GM18505 (cell line): ENCODE measurements at regions not wholly inside any gene's neighbourhood (a gene's known extent, or its start where the extent isn't known, plus 50 kb on each side); places are given as distances from the start of the nearest gene placed in this dataset.

Experiments used
- ATAC-seq: cut with Tn5 transposase; IDR thresholded peaks from one replicate; pipeline ENCODE4 v1.9.1; 2021; ENCODE audit not compliant: unreplicated experiment
- POLR2A ChIP-seq: IDR thresholded peaks from 4 replicates; pipeline ENCODE4 v1.6.1; 2011; ENCODE audit warnings: borderline replicate concordance; ENCODE audit not compliant: insufficient read depth, insufficient read length; ENCODE audit errors: extremely low read depth

GRCh38 chr3:69540706-69541581 is 155.1 kb upstream of the FRMD4B start:
- no peak for ATAC-seq
- TF ChIP-seq POLR2A: no peak

- ATAC-seq: no peak
- no peak for TF ChIP-seq POLR2A
Measured at GRCh38 chr3:69539134-69539533, 153.2 kb upstream of the FRMD4B start.

GRCh38 chr3:69538281-69538680 is 152.4 kb upstream of the FRMD4B start:
- no peak for ATAC-seq
- TF ChIP-seq POLR2A: no peak

GRCh38 chr3:69536306-69537020 is 150.6 kb upstream of the FRMD4B start:
- TF ChIP-seq POLR2A: no peak

GRCh38 chr3:69535613-69536012 is 149.7 kb upstream of the FRMD4B start:
- ATAC-seq: no peak
- no peak for TF ChIP-seq POLR2A

More at GRCh38 chr3:69536306-69537020, 150.6 kb upstream of the FRMD4B start:
- no peak for ATAC-seq

GRCh38 chr3:69532547-69533224 is 146.8 kb upstream of the FRMD4B start:
- TF ChIP-seq POLR2A: no peak
- ATAC-seq: no peak

GRCh38 chr3:69531576-69532546 is 146.0 kb upstream of the FRMD4B start:
- no peak for ATAC-seq
- no peak for TF ChIP-seq POLR2A

GRCh38 chr3:69530554-69530953 is 144.7 kb upstream of the FRMD4B start:
- TF ChIP-seq POLR2A: no peak
- no peak for ATAC-seq

GRCh38 chr3:69527498-69527897 is 141.6 kb upstream of the FRMD4B start:
- no peak for TF ChIP-seq POLR2A
- no peak for ATAC-seq

- no peak for TF ChIP-seq POLR2A
- ATAC-seq: no peak
Measured at GRCh38 chr3:69524816-69525215, 138.9 kb upstream of the FRMD4B start.

GRCh38 chr3:69521286-69521685 is 135.4 kb upstream of the FRMD4B start:
- ATAC-seq: no peak
- no peak for TF ChIP-seq POLR2A

- TF ChIP-seq POLR2A: no peak
- ATAC-seq: no peak
Measured at GRCh38 chr3:69511361-69511760, 125.5 kb upstream of the FRMD4B start.
